DMS53 (cell line): ENCODE measurements at regions not wholly inside any gene's neighbourhood (a gene's known extent, or its start where the extent isn't known, plus 50 kb on each side); places are given as distances from the start of the nearest gene placed in this dataset.
"Not testable (repeated sequence)": the region's sequence is repeated elsewhere in the genome, so short reads cannot be mapped to it uniquely, and the experiment has no call there.

Experiments
- DNase-seq: peaks from one replicate; lab custom pipeline; 2025; lab: John Stamatoyannopoulos, UW

GRCh38 chr18:56488739-56489138 is 149.7 kb downstream of the TXNL1 start:
- no peak for DNase-seq

- no peak for DNase-seq
Observed at GRCh38 chr18:56487801-56488200, 150.6 kb downstream of the TXNL1 start.

DNA sequence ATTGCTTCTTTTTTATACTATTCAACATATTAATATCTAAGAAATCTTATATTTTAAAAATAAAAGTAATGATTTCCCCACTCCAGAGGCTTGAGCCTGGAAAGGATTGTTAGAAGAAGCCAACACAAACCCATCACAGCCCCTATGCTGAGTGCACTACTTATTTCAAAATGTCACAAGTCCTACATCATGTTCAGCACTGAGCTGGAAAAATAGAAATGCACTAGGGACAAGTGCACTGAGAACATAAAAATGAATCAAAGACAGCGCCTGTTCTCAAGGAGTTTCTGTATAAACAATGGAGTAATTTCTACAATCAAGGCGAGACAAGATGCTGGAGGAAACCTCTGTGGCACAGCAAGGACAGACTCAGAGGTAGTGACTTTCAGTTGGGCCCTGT is 155.0 kb downstream of the TXNL1 start:
- no peak for DNase-seq

DNA sequence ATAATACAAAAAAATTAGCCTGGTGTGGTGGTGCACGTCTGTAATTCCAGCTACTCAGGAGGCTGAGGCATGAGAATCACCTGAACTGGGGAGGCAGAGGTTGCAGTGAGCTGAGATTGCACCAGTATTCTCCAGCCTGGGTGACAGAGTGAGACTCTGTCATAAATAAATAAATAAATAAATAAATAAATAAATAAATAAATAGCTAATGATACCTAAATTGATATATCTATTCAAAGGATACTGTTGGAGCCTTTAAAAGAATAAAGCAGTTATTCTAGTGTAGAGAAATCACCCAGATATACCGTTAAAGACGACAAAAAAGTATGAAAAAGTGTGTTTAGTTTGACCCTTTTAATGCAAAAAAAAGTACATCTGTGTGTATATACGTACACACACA is 155.6 kb downstream of the TXNL1 start:
- DNase-seq = not testable (repeated sequence)

DNA sequence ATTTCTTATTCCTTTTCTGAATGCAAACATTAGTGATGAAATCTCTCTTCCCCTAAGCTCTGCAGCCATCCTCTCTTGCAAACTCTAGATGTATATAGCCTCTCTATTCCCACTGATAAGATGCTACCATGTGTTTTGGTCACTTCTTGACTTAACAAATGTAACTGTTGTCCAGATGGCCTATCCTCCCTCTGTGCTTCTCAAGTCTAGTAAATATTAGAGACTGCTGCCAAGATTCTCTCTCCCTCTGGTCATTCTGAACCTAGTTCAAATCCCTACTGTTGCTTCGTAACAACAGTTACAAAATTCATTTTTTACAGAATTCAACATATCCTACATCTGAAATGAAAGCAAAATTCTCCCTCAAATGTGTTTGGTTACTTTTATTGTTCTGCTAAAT is 156.6 kb downstream of the TXNL1 start:
- DNase-seq = no peak

- DNase-seq = no peak
Observed at GRCh38 chr18:56479841-56480240, 158.6 kb downstream of the TXNL1 start.

DNA sequence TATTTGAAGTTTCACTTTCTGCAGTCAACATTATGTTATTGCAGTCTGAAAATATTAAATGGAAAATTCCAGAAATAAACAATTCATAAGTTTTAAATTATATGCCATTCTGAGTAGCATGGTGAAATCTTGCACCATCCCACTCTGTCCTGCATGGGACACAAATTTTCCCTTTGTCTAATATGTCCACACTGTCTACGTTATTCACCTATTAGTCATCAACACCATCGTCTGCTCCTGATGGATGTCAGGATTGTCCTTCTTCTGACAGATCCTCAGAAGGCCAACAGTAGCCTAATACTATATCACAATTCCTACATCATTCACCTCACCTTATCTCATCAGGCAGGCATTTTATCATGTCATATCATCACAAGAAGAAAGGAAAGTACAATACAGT is 163.1 kb downstream of the TXNL1 start:
- DNase-seq = no peak

DNA sequence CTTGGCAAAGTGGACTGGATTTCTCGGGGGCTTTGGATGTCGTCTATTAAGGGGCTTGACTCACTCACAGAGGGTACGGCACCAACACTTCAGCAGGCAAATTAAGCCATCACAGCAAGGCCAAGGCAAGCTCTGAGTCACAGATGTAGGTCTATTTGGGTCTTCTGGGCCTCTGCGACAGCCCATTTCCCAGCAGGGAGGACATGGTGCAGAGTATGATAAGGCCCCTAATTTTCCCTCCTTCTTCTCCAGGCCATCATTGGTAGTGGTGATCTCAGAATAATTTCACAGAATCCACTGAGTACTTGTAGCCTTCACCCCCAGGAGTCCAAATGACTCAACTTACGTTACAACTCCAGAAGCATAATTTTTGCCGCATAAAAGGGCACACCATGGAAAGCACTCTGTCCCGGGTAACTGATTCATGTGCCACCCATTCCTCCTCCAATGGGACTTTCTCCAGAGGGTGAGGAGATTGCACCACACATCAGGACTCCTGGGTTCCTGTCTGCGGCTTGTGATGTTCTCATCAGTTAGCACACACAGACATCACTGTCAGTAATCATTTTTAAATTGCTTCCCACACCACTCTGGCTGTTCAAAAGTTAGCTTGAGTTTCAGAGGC is 164.9 kb downstream of the TXNL1 start:
- DNase-seq = no peak

- no peak for DNase-seq
Observed at GRCh38 chr18:56470406-56471351, 167.7 kb downstream of the TXNL1 start.

GRCh38 chr18:56469582-56469981 is 168.8 kb downstream of the TXNL1 start:
- no peak for DNase-seq

DNA sequence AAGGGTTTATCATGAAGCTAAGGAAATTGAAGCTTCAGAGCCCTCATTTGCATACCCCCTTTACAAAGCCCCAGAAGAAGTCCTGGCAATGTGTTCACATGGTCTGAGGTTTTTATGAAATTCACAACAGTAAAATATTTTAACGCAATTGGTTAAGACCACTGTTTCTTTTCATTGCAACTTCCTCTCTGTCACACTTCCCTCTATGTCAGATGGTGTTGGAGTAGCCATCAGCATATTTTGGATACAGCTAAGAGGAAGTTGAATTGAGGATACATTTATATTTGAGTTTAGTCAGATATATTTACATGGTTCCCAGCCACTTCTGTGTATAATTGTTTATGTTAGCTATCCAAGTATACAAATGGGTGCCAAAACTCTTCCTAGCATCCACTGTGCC is 170.0 kb downstream of the TXNL1 start:
- no peak for DNase-seq

- no peak for DNase-seq
Observed at GRCh38 chr18:56462276-56462675, 176.1 kb downstream of the TXNL1 start.

DNA sequence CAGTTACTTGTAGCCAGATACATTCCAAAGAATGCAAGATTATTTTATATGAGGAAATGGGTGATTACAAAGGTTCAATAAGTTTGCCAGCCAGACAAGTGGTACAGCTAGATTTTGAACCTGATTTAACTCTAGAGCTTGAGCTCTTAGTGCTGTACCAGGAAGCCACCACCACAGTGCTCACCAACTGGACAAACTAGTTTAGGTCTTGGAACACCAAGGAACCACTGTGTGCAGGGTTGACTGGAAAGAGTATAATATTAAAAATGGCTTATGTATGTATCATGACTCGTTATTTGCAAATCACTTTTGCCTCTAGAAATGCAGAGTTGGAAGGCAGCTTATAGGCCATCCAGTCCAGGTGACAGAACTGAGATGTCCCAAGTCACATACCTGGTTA is 177.2 kb downstream of the TXNL1 start:
- peak; percentile 22 for DNase-seq

DNA sequence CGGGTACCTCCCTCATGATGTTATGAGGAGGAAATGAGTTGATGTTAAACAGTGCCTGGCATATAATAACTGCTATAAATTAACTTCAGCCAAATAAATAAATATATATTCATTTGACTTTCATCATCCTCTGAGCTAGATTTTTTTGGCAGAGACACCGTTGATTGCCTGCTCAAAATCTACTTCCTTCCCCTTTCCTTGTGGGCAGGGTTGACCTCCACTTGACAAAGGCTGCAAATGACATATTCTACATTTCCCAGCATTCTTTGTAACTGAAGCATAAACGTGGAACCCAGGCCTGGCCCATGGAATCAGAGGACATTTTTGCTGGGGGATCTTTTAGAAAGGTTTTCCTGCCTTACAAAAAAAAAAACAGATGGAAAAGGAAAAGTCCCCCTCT is 177.8 kb downstream of the TXNL1 start:
- no peak for DNase-seq

DNA sequence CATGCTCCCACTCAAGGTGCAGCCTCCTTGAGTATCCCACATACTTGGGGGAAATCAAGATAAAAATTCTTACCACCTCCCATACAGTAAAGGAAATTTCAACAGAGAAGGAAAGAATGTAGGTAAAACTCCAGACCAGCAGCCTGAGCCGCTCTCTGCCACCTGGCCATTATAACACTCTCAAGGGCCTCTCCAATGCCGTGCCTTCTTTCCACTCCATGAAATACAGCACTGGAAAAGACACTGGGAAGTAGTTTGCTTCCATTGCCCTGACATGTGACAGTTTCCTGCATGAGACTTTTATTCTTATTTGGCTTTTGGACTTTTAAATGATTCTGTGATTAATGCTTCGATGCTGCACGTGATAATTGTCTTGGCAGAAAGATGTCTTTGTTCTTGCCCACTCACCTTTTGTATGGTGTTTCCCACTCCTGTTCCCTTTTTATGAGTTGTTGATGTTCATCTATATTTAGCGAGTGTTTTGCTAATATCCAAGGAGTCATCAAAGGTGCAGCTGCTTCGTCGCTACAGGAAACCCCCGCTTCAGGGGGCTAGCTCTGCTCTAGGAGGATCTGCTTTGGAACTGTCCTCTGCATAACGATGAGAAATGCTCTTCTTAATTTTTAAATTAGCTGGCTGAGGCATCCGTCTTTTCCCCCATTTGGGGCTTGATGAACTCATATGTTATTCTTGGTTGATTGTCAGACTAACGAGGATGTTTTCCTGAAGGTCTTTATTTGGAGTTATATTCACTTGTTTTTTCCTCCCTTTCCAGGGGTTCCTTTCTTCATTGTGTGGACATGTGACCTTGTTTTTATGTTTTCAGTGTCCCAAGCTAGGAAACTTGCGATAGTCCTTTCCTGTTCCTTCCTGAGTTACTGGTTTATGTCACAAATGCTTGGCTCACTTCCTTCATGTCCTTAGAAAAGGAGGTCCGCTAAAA is 179.4 kb downstream of the TXNL1 start:
- DNase-seq = peak; percentile 16

DNA sequence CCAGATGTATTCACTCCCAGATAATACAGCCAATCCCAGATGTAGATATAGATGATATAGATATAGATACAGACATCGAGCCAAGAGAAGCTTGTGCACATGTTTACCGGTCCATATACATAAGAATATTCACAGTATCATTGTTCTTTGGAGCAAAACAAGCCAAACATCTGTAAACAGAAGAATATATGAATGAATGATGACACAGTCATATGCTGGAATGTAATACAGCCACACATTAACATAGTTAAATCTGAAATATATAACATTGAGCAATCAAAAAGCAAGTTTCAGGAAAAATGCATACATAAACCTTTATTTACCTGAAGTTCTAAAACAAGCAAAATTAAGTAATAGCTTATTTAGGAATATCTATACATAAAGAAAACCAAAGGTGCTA is 182.5 kb downstream of the TXNL1 start:
- no peak for DNase-seq

DNA sequence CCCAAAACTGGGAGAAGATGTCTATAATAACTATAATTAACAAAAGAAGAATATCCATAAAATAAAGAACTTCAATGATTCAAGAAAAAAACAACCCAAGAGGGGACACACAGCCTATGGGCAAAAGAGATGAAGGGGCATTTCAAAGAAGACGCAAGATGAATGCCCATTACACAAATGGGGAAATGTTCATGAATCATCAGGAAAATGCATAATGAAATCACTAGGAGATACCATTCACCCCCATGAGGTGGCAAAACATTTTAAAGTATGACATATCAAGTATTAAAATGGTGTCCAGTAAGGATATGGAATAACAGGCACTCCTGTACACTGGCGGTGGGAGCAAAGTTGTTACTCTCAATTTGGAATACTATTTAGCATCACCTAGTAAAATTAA is 183.3 kb downstream of the TXNL1 start:
- DNase-seq = no peak

DNA sequence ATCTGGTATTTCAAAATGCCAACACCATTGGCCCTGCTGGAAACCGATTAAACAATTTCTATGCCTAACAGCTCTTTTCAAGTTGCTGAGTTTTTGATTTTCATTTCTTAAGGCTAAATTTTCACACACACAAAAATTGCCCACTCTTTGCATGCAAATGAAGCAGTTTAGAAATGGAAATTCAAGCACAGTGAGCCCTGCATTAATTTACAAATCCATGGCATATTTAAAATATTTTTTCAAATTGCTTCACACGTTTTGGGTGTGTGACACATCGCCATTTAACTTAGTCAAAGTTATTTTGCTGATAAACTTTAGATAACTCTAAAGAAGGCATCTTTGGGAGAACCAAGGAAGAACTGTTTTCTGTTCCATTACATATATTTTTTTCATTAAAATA is 184.8 kb downstream of the TXNL1 start:
- DNase-seq = no peak

- no peak for DNase-seq
Observed at GRCh38 chr18:56451188-56451587, 187.2 kb downstream of the TXNL1 start.

GRCh38 chr18:56448751-56449150 is 189.6 kb downstream of the TXNL1 start:
- DNase-seq = no peak

- DNase-seq = peak; percentile 64
Observed at GRCh38 chr18:56445422-56445821, 193.0 kb downstream of the TXNL1 start.

GRCh38 chr18:56444201-56444600 is 194.2 kb downstream of the TXNL1 start:
- no peak for DNase-seq
